HAP-1 (cell line): ENCODE measurements at regions not wholly inside any gene's neighbourhood (a gene's known extent, or its start where the extent isn't known, plus 50 kb on each side); places are given as distances from the start of the nearest gene placed in this dataset.
"Not testable (repeated sequence)": the region's sequence is repeated elsewhere in the genome, so short reads cannot be mapped to it uniquely, and the experiment has no call there.

Source experiments
- DNase-seq, 2 experiments: peaks; one replicate each; pipeline ENCODE4 v3.0.0-alpha.2; 2016 to 2020; ENCODE audit warnings: low spot score in 2 of 2
- H3K27me3 ChIP-seq: fragments of 250-450 bp; sonication (Bioruptor Pico); 2 replicates; pipeline ENCODE4 v1.5.1; 2020; ENCODE audit warnings: low read depth, mild to moderate bottlenecking, moderate library complexity
- H3K36me3 ChIP-seq: fragments of 250-450 bp; sonication (Bioruptor Pico); replicated peaks from 2 replicates; pipeline ENCODE4 v1.5.1; 2020; ENCODE audit warnings: mild to moderate bottlenecking
- H3K4me1 ChIP-seq: fragments of 250-450 bp; sonication (Bioruptor Pico); 2 replicates; pipeline ENCODE4 v1.5.1; 2020; ENCODE audit warnings: mild to moderate bottlenecking
- H3K4me3 ChIP-seq: fragments of 250-450 bp; sonication (Bioruptor Pico); 2 replicates; pipeline ENCODE4 v1.5.1; 2020; ENCODE audit warnings: mild to moderate bottlenecking, moderate library complexity
- H3K9me3 ChIP-seq: fragments of 250-450 bp; sonication (Bioruptor Pico); 2 replicates; pipeline ENCODE4 v1.5.1; 2020; ENCODE audit warnings: mild to moderate bottlenecking, moderate library complexity
- in situ Hi-C: fragments of 300-500 bp; cut with MboI; formaldehyde crosslinking; loops from 3 replicates; pipeline ENCODE4 v1.14.3; 2020; ENCODE audit warnings: low sequenced_read_pairs, inconsistent platforms, mixed read lengths

GRCh38 chr9:18269561-18269960 is 204.4 kb upstream of the ADAMTSL1 start:
- in situ Hi-C loops = loop anchor here (25.0 kb wide), 2 partner anchors 168 to 518 kb away; no protein-coding TSS in a partner anchor
- Histone ChIP-seq H3K4me1 (no peaks in the 10 kb centered on the region), H3K27me3 (no peaks in the 10 kb centered on the region), H3K36me3 (no peaks in the 10 kb centered on the region), H3K9me3 (peaks cover 9% of the 10 kb centered on the region), H3K4me3 (no peak overlapping the region)
- DNase-seq = no peak

- Histone ChIP-seq H3K36me3 (no peaks in the 10 kb centered on the region), H3K27me3 (no peaks in the 10 kb centered on the region), H3K9me3 (peaks cover 9% of the 10 kb centered on the region), H3K4me3 (no peak overlapping the region), H3K4me1 (peaks cover 3% of the 10 kb centered on the region; the same call in 1 of the 2 replicates)
- no peak for DNase-seq
- in situ Hi-C loops = loop anchor here (25.0 kb wide), 2 partner anchors 163 to 513 kb away; no protein-coding TSS in a partner anchor
Measured at GRCh38 chr9:18274693-18275092, 199.3 kb upstream of the ADAMTSL1 start.

- no peak overlapping the region for H3K4me3 ChIP-seq
- in situ Hi-C loops = no loop called here
- H3K9me3 ChIP-seq = peaks cover 9% of the 10 kb centered on the region
- H3K27me3 ChIP-seq = no peaks in the 10 kb centered on the region
- peaks cover 3% of the 10 kb centered on the region; the same call in 1 of the 2 replicates for H3K4me1 ChIP-seq
- no peak for DNase-seq
- H3K36me3 ChIP-seq = no peaks in the 10 kb centered on the region
Measured at GRCh38 chr9:18275313-18275990, 198.5 kb upstream of the ADAMTSL1 start.

GRCh38 chr9:18281291-18281690 is 192.7 kb upstream of the ADAMTSL1 start:
- in situ Hi-C loops = no loop called here
- Histone ChIP-seq H3K9me3 (no peaks in the 10 kb centered on the region; the same call in 1 of the 2 replicates), H3K27me3 (no peaks in the 10 kb centered on the region), H3K4me3 (no peak overlapping the region), H3K4me1 (no peaks in the 10 kb centered on the region), H3K36me3 (no peaks in the 10 kb centered on the region)
- DNase-seq = no peak

DNA sequence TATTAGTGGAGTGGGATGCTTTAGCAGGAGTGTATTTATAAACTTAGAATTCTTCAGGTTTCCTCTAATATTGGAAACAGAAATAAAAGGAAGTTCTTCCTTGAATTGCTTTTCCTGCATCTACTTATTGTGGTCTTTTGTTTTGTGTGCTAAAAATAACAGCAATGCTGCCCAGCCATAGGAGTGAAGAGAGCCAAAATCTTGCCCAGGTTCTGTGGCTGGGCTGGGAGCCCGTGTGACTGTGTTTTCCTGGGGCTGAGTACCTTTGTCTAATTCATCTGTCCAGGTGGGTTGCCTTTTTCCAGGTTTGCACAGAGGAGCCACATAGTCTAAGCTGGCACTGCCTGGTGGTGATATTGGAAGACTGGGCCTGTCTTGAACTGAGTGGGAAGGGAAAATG is 179.7 kb upstream of the ADAMTSL1 start:
- in situ Hi-C loops = no loop called here
- Histone ChIP-seq H3K4me3 (no peak overlapping the region), H3K9me3 (no peaks in the 10 kb centered on the region; the same call in 1 of the 2 replicates), H3K27me3 (no peaks in the 10 kb centered on the region), H3K4me1 (no peaks in the 10 kb centered on the region), H3K36me3 (no peaks in the 10 kb centered on the region)
- no peak for DNase-seq

GRCh38 chr9:18296702-18297055 is 177.3 kb upstream of the ADAMTSL1 start:
- H3K27me3 ChIP-seq = no peaks in the 10 kb centered on the region
- H3K36me3 ChIP-seq = no peaks in the 10 kb centered on the region
- H3K9me3 ChIP-seq = no peaks in the 10 kb centered on the region
- no peak for DNase-seq
- in situ Hi-C loops = no loop called here
- no peaks in the 10 kb centered on the region for H3K4me1 ChIP-seq
- H3K4me3 ChIP-seq = no peak overlapping the region

DNA sequence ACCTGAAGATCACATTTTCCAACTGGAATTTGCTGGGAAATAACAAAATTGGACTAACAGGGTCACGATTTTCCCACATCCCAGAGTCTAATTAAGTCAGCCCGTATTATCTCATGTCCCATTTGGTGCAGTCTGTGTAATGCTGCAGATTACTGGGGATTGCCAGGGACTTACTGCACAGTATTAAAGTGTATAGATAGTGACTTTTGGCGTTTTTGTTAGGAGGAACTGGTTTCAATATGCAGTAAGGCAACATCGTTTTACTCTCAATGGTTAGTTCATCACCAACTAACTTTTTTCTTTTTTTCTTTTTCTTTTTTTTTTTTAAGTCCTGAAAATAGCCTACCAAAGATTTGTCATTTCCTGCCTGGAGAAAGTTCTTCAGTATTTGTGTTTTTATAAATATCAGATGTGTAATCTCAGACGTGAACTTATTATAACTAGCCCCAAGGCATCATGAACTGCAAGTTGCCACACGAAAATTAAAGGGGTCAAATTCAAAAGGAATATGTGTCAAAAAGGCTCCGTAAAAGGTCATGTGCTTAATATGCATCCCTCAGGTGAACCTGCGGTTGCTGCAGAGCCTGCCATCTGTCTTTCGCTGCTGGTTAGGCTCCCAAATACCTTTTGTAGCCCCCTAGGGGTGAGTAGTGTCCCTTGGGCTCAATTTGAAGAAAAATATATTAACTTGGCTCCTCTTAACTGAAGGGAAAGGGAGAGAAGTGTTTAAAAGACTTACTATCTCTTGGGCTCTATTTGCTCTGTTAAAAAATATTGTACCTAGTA is 176.7 kb upstream of the ADAMTSL1 start:
- H3K4me1 ChIP-seq = no peaks in the 10 kb centered on the region
- in situ Hi-C loops = no loop called here
- H3K9me3 ChIP-seq = no peaks in the 10 kb centered on the region
- no peaks in the 10 kb centered on the region for H3K36me3 ChIP-seq
- no peaks in the 10 kb centered on the region for H3K27me3 ChIP-seq
- peak; percentile 4 to 22 for DNase-seq
- H3K4me3 ChIP-seq = no peak overlapping the region

DNA sequence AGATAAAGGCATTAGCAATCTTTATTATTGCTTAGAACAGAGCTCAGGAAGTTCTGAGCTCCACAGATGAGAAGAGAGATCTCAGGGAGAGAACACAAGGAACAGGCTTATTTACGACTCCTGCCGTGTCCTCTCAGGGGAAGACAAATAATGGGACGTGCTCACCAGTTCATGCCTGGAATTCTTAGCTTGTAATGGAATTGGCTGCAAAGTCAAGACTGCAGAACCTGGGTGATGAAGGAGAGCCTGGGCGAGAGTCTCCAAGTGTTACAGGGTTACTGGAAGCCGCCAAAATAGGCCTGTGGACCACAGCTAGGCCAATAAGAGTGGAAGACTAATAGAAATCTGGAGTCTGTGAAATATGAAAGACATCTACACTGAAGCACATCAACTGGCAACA is 174.5 kb upstream of the ADAMTSL1 start:
- in situ Hi-C loops = no loop called here

GRCh38 chr9:18305167-18305806 is 168.7 kb upstream of the ADAMTSL1 start:
- H3K4me3 ChIP-seq, H3K36me3 ChIP-seq, H3K9me3 ChIP-seq, in situ Hi-C loops, DNase-seq, H3K27me3 ChIP-seq, H3K4me1 ChIP-seq: not testable (repeated sequence)

More for the DNA sequence above, 174.5 kb upstream of the ADAMTSL1 start:
- no peaks in the 10 kb centered on the region for H3K36me3 ChIP-seq
- no peaks in the 10 kb centered on the region for H3K4me1 ChIP-seq
- no peak overlapping the region for H3K4me3 ChIP-seq
- no peaks in the 10 kb centered on the region for H3K9me3 ChIP-seq
- H3K27me3 ChIP-seq = no peaks in the 10 kb centered on the region
- DNase-seq = no peak

- no peak overlapping the region for H3K4me3 ChIP-seq
- H3K9me3 ChIP-seq = 0 out of 2 replicates have a peak, but pooled peaks cover 3% of the 10 kb centered on the region
- in situ Hi-C loops = no loop called here
- H3K4me1 ChIP-seq = no peaks in the 10 kb centered on the region
- no peak for DNase-seq
- no peaks in the 10 kb centered on the region for H3K27me3 ChIP-seq
- H3K36me3 ChIP-seq = no peaks in the 10 kb centered on the region
Measured at GRCh38 chr9:18314316-18314715, 159.6 kb upstream of the ADAMTSL1 start.

GRCh38 chr9:18317896-18318295 is 156.1 kb upstream of the ADAMTSL1 start:
- no peaks in the 10 kb centered on the region for H3K4me1 ChIP-seq

GRCh38 chr9:18319918-18320445 is 154.0 kb upstream of the ADAMTSL1 start:
- Histone ChIP-seq H3K4me3 (no peak overlapping the region), H3K4me1 (no peaks in the 10 kb centered on the region), H3K27me3 (no peaks in the 10 kb centered on the region), H3K36me3 (no peaks in the 10 kb centered on the region), H3K9me3 (0 out of 2 replicates have a peak, but pooled peaks cover 5% of the 10 kb centered on the region)
- in situ Hi-C loops = no loop called here
- no peak for DNase-seq

More at GRCh38 chr9:18317896-18318295, 156.1 kb upstream of the ADAMTSL1 start:
- no peaks in the 10 kb centered on the region for H3K36me3 ChIP-seq
- H3K9me3 ChIP-seq = 0 out of 2 replicates have a peak, but pooled peaks cover 5% of the 10 kb centered on the region
- H3K27me3 ChIP-seq = no peaks in the 10 kb centered on the region
- DNase-seq = no peak
- H3K4me3 ChIP-seq = no peak overlapping the region
- in situ Hi-C loops = no loop called here

- Histone ChIP-seq H3K9me3 (0 out of 2 replicates have a peak, but pooled peaks cover 2% of the 10 kb centered on the region), H3K36me3 (no peaks in the 10 kb centered on the region), H3K4me1 (no peaks in the 10 kb centered on the region), H3K27me3 (no peaks in the 10 kb centered on the region), H3K4me3 (no peak overlapping the region)
- DNase-seq = no peak
- in situ Hi-C loops = no loop called here
Measured at GRCh38 chr9:18324928-18325745, 148.8 kb upstream of the ADAMTSL1 start.
